BJ (cell line): ENCODE measurements at regions not wholly inside any gene's neighbourhood (a gene's known extent, or its start where the extent isn't known, plus 50 kb on each side); places are given as distances from the start of the nearest gene placed in this dataset.

ENCODE experiments used
- CTCF ChIA-PET: fragments of 350-600 bp; formaldehyde crosslinking; extraction: SDS; loops from one replicate; lab custom pipeline; 2021; ENCODE audit warnings: antibody characterized with exemption, inconsistent platforms; lab: Yijun Ruan, JAX
- POLR2A ChIA-PET: fragments of 300-600 bp; sonication (Branson Sonifier 250); formaldehyde crosslinking; extraction: SDS; loops from one replicate; lab custom pipeline; 2021; ENCODE audit warnings: antibody characterized with exemption; lab: Charles Lee
- DNase-seq: peaks from one replicate; pipeline ENCODE4 v3.0.0-alpha.2; 2011; ENCODE audit warnings: low read depth
- H3K27me3 ChIP-seq: 2 replicates; pipeline ENCODE4 v1.6.0; 2011; ENCODE audit warnings: low read length; ENCODE audit not compliant: control insufficient read depth, insufficient read depth
- H3K36me3 ChIP-seq: 2 replicates; pipeline ENCODE4 v1.5.1; 2011; ENCODE audit warnings: low read length; ENCODE audit not compliant: control insufficient read depth, insufficient read depth
- H3K4me3 ChIP-seq: 2 replicates; pipeline ENCODE4 v1.5.1; 2011; ENCODE audit warnings: low read depth, mild to moderate bottlenecking, control low read depth, low read length
- CTCF ChIP-seq: IDR thresholded peaks from 2 replicates; pipeline ENCODE4 v1.5.1; 2011; ENCODE audit warnings: low read depth, mild to moderate bottlenecking, control low read depth, inconsistent platforms, low read length, moderate library complexity; ENCODE audit not compliant: insufficient read depth

DNA sequence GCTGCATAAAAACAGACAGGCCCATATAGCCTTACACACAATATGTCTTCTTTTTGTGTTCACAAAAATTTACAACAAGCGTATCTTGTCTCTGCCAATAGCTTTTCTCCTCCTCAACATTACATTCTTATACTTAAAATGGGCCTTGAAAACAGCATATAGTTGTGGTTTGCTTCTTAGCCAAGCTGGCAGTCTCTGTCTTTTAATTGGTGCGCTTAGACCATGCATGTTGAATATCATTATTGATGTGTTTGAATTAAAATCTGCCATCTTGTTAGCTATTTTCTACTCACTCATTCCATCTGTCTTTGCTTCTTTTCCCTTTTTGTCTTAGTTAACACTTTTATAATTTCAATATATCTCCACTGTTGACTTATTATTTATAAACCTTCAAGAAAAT lies 76.4 kb downstream of the ING1 start:
- POLR2A ChIA-PET, result interaction anchor here (0.7 kb wide), 1 partner anchor 206 kb away, joined by 9 read pairs; no protein-coding TSS in a partner anchor
- Histone ChIP-seq H3K27me3 (peaks cover 3% of the 10 kb centered on the region; the same call in 1 of the 2 replicates), H3K36me3 (no peaks in the 10 kb centered on the region), H3K4me3 (no peak overlapping the region)
- no peak for TF ChIP-seq CTCF
- CTCF ChIA-PET, result no interaction called here
- no peak for DNase-seq

- no peak for TF ChIP-seq CTCF
- no peaks in the 10 kb centered on the region for H3K36me3 ChIP-seq
- H3K4me3 ChIP-seq, result no peak overlapping the region
- ChIA-PET POLR2A (interaction anchor here (0.7 kb wide), 1 partner anchor 207 kb away, joined by 9 read pairs; no protein-coding TSS in a partner anchor), CTCF (no interaction called here)
- H3K27me3 ChIP-seq, result peaks cover 4% of the 10 kb centered on the region; the same call in 1 of the 2 replicates
- DNase-seq, result no peak
These were observed 76.9 kb downstream of the ING1 start for GRCh38 chr13:110790371-110790770.

GRCh38 chr13:110794209-110794608 lies 80.7 kb downstream of the ING1 start:
- Histone ChIP-seq H3K27me3 (peaks cover 1% of the 10 kb centered on the region; the same call in 1 of the 2 replicates), H3K4me3 (no peak overlapping the region), H3K36me3 (no peaks in the 10 kb centered on the region)
- ChIA-PET POLR2A (no interaction called here), CTCF (no interaction called here)
- TF ChIP-seq CTCF, result no peak
- no peak for DNase-seq

DNA sequence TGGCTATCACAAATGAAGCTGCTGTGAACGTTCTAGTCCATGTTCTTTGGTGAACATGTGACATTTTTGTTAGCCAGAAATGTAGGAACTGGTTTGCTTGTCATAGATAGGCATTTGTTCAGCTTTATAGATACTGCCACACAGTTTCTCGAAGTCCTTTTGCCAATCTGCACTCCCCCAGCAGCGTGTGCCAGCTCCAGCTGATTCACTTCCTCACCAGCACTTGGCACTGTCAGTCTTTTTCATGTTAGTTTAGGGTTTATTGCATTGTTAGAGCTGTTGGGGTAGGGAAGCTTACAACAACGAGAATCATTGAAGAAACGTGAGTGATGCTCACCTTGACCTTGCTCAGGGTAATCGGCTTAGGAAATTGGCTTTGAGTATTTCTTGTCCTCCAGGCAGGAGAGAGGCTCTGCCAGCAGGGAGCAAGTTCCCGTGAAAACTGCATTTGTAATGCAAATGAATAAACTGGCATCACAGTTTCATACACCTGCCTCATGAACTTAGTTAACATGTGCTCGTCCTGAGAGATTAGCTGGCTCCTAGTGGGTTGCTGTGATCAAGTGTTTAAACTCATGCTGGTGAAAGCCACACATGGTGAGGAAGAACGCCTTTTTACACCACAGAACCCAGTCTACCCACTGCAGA lies 83.9 kb downstream of the ING1 start:
- ChIA-PET POLR2A (no interaction called here), CTCF (interaction anchor here (1.0 to 2.4 kb wide), 2 partner anchors 21 to 81 kb away, joined by 3 to 8 read pairs; no protein-coding TSS in a partner anchor)
- Histone ChIP-seq H3K36me3 (no peaks in the 10 kb centered on the region), H3K27me3 (peaks cover 3% of the 10 kb centered on the region), H3K4me3 (no peak overlapping the region)
- DNase-seq, result no peak
- no peak for TF ChIP-seq CTCF

GRCh38 chr13:110798081-110798994 lies 84.8 kb downstream of the ING1 start:
- Histone ChIP-seq H3K27me3 (peaks cover 5% of the 10 kb centered on the region), H3K36me3 (no peaks in the 10 kb centered on the region), H3K4me3 (no peak overlapping the region)
- DNase-seq, result no peak
- ChIA-PET POLR2A (no interaction called here), CTCF (interaction anchor here (1.0 to 2.4 kb wide), 2 partner anchors 20 to 82 kb away, joined by 3 to 8 read pairs; no protein-coding TSS in a partner anchor)
- no peak for TF ChIP-seq CTCF
